SK-N-SH treated with all-trans-retinoic acid at 6 μM for 48 hours (cell line): ENCODE measurements at regions not wholly inside any gene's neighbourhood (a gene's known extent, or its start where the extent isn't known, plus 50 kb on each side); places are given as distances from the start of the nearest gene placed in this dataset.

ENCODE experiments used
- CREB5 ChIP-seq: fragments of 250-450 bp; sonication (Bioruptor Pico); IDR thresholded peaks from 2 replicates; pipeline ENCODE4 v1.5.1; 2020; ENCODE audit warnings: low read depth, mild to moderate bottlenecking, moderate library complexity
- CSDC2 ChIP-seq: fragments of 250-450 bp; sonication (Bioruptor Pico); IDR thresholded peaks from 2 replicates; pipeline ENCODE4 v1.5.0; 2020; ENCODE audit warnings: mild to moderate bottlenecking, moderate library complexity
- PATZ1 ChIP-seq: fragments of 250-450 bp; sonication (Bioruptor Pico); IDR thresholded peaks from 2 replicates; pipeline ENCODE4 v1.8.0; 2020; ENCODE audit warnings: mild to moderate bottlenecking, moderate library complexity, borderline replicate concordance
- POU6F1 ChIP-seq: fragments of 250-450 bp; sonication (Bioruptor Pico); IDR thresholded peaks from 2 replicates; pipeline ENCODE4 v1.8.0; 2021; ENCODE audit warnings: low read depth, mild to moderate bottlenecking, moderate library complexity, borderline replicate concordance
- PPARA ChIP-seq: fragments of 250-450 bp; sonication (Bioruptor Pico); IDR thresholded peaks from 2 replicates; pipeline ENCODE4 v1.5.0; 2020; ENCODE audit warnings: mild to moderate bottlenecking, borderline replicate concordance
- ZFP30 ChIP-seq: fragments of 450-650 bp; formaldehyde crosslinking; IDR thresholded peaks from 2 replicates; pipeline ENCODE4 v1.5.0; 2022; ENCODE audit warnings: mild to moderate bottlenecking, moderate library complexity

- no peak for TF ChIP-seq PATZ1 (CRISPR knock-in tag)
- no peak for TF ChIP-seq ZFP30 (CRISPR knock-in tag)
- TF ChIP-seq CSDC2 (CRISPR knock-in tag), result no peak
- no peak for TF ChIP-seq PPARA (CRISPR knock-in tag)
- no peak for TF ChIP-seq CREB5 (CRISPR knock-in tag)
- no peak for TF ChIP-seq POU6F1 (CRISPR knock-in tag)
Observed at GRCh38 chr13:48833412-48833811, 142.3 kb upstream of the FNDC3A start.
